NCI-H1436 treated with DMSO at 0.1 percent for 48 hours (cell line): ENCODE measurements at regions not wholly inside any gene's neighbourhood (a gene's known extent, or its start where the extent isn't known, plus 50 kb on each side); places are given as distances from the start of the nearest gene placed in this dataset.

Experiments used
- DNase-seq: peaks from one replicate; lab custom pipeline; 2025; lab: John Stamatoyannopoulos, UW

- no peak for DNase-seq
Measured at GRCh38 chr5:74122175-74122574, 496.2 kb downstream of the ARHGEF28 start.

- no peak for DNase-seq
Measured at GRCh38 chr5:74120585-74120984, 494.6 kb downstream of the ARHGEF28 start.

- DNase-seq = no peak
Measured at GRCh38 chr5:74118071-74118470, 492.1 kb downstream of the ARHGEF28 start.

GRCh38 chr5:74116984-74117383 is 491.0 kb downstream of the ARHGEF28 start:
- no peak for DNase-seq

- no peak for DNase-seq
Measured at GRCh38 chr5:74116266-74116665, 490.3 kb downstream of the ARHGEF28 start.

- no peak for DNase-seq
Measured at GRCh38 chr5:74113927-74114326, 487.9 kb downstream of the ARHGEF28 start.

- no peak for DNase-seq
Measured at GRCh38 chr5:74113196-74113540, 487.2 kb downstream of the ARHGEF28 start.

- no peak for DNase-seq
Measured at GRCh38 chr5:74112372-74113195, 486.6 kb downstream of the ARHGEF28 start.

- no peak for DNase-seq
Measured at GRCh38 chr5:74111764-74112163, 485.8 kb downstream of the ARHGEF28 start.

- DNase-seq = no peak
Measured at GRCh38 chr5:74109344-74109743, 483.3 kb downstream of the ARHGEF28 start.

GRCh38 chr5:74107899-74108298 is 481.9 kb downstream of the ARHGEF28 start:
- no peak for DNase-seq

GRCh38 chr5:74105126-74105780 is 479.3 kb downstream of the ARHGEF28 start:
- no peak for DNase-seq

GRCh38 chr5:74103131-74104023 is 477.4 kb downstream of the ARHGEF28 start:
- DNase-seq = no peak

GRCh38 chr5:74100268-74100665 is 474.3 kb downstream of the ARHGEF28 start:
- no peak for DNase-seq

GRCh38 chr5:74099538-74100267 is 473.7 kb downstream of the ARHGEF28 start:
- no peak for DNase-seq

- DNase-seq = no peak
Measured at GRCh38 chr5:74098941-74099340, 472.9 kb downstream of the ARHGEF28 start.

- no peak for DNase-seq
Measured at GRCh38 chr5:74098456-74098855, 472.5 kb downstream of the ARHGEF28 start.

GRCh38 chr5:74096325-74096724 is 470.3 kb downstream of the ARHGEF28 start:
- no peak for DNase-seq

- no peak for DNase-seq
Measured at GRCh38 chr5:74095871-74096270, 469.9 kb downstream of the ARHGEF28 start.

- DNase-seq = no peak
Measured at GRCh38 chr5:74094782-74095108, 468.7 kb downstream of the ARHGEF28 start.

GRCh38 chr5:74094096-74094781 is 468.2 kb downstream of the ARHGEF28 start:
- DNase-seq = no peak
